RCC 7860 (cell line): ENCODE measurements at regions not wholly inside any gene's neighbourhood (a gene's known extent, or its start where the extent isn't known, plus 50 kb on each side); places are given as distances from the start of the nearest gene placed in this dataset.

ENCODE experiments used
- DNase-seq: peaks from one replicate; pipeline ENCODE4 v3.0.0-alpha.2; 2015; ENCODE audit warnings: low spot score
- FAIRE-seq: peaks from 2 replicates; lab custom pipeline; 2012; peaks lifted over from hg19 to GRCh38; lab: Jason Lieb, UNC

DNA sequence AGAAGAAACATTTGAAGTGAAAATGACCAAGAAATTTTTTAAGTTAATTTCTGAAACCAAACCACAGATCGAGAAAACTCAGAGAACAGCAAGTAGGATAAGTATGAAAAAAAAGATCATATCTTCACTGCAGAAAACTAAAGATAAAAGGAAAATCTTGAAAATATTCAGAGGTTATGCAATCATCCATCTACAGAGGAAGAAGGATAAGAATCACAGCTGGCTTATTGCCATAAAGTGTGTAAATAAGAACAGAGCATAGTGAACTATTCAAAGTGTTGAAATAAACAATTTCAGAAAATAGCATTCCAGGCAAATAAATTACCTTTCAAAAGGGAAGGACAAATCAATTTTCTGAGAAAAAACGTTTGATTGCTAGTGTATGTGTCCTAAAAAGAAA is 1191.7 kb upstream of the CDH6 start:
- FAIRE-seq (no peak), DNase-seq (no peak)

DNA sequence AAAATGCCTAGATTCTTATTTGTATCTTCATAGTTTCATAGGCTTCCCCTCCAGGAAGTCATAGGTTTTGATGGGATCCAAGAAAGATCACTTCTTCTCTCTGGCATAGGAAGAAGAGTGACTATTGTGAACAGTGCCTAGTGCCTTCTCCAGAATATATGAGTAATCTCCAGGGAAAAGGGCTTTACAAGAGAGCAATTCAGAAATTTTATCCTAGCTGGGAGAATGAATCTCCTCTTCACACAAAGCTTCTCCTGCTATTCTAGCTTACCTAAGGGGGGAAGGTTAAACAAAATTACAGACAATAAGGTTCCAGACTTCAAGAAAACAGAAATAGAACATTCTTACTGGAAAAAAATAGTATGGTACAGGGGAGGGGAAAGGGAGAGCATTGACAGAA is 1193.3 kb upstream of the CDH6 start:
- no peak for DNase-seq
- no peak for FAIRE-seq

DNA sequence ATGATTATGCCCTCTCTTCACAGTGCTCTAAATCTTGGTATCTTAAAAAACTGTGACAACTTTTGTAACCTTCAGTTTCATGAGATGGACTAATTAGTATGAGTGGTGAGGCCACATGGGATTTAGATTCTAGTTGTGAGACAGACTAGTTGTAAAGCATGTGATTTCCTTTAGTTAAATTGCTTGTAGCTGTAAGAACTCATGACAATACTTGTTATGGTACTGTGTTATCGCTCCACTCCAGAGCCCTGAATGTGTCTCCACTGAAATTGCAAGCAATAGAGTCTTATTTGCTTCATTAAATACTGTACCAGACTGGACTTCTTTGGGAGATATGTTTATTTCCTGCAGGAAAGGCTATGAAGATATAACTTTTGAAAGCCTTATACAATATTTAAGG is 1198.3 kb upstream of the CDH6 start:
- DNase-seq: no peak
- no peak for FAIRE-seq

DNA sequence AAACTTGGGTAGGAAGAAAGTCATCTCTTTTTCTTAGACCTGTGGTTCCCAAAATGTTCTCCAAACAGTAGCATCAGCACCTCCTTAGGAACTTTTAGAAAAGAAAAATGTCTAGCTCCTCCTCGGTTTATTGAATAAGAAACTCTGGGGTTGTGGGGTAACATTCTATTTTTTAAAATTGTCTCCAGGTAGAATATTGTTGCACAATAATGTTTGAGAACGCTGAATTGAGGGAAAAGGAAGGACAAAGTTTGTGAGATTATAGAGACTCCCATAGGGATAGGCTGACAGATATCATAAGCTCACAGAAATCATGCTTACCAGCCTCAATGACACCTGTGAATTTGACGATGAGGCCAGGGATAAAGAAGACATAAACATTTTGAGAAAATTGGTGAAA is 1199.0 kb upstream of the CDH6 start:
- no peak for FAIRE-seq
- no peak for DNase-seq

DNA sequence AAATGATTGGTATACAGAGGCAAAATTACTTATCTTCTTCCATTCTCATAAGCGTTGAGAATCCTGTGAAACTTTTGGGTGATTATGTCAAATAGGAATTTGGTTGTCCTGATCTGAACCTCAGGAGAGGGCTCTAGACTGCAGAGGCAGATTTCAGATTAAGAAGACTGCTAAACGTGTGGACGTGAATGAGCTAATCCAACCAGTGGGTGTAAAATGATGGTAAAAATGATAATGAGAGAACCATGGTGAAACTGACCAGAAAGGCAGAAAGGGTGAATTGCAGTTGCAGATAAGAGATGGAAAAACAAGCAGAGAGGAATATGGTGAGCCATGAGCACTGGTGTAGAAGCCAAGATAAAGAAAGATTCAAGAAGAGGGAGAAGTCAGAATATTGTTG is 1200.2 kb upstream of the CDH6 start:
- no peak for FAIRE-seq
- DNase-seq: no peak

DNA sequence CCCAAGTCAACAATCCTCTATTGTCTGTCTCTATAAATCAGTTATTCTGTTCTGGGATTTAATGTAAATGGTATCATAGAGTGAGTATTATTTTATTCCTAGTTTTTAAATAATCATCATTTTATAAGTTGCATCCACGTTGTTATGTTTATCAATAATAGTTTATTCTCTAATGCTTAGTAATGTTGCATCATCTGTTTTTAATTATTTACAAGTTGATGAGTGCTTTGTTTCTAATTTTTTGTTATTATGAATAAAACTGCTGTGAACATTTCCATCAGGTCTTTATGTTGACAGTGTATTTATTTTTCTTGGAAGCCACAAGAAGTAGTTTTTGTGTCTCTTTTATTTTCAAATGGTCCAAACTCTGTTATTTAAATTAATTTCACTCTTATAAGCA is 1201.2 kb upstream of the CDH6 start:
- FAIRE-seq (no peak), DNase-seq (no peak)

DNA sequence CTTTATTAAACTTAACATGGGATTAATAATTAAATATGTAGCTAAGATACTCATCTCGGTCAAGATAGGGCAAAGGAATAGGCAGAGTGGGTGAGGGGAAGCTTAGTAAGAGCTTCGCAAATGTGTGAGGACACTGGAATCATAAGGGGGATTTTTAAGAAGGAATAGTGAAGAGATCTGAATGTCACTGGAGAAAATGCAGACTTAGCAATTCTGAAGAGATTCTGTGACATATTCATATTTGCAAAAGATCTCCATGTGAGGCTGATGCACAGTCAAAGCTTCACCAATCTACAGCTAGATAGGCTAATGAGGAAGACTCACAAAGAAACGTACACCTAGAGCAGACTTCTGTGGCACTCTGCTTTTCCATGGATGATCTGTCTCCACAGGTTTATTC is 1202.8 kb upstream of the CDH6 start:
- DNase-seq (no peak), FAIRE-seq (no peak)

DNA sequence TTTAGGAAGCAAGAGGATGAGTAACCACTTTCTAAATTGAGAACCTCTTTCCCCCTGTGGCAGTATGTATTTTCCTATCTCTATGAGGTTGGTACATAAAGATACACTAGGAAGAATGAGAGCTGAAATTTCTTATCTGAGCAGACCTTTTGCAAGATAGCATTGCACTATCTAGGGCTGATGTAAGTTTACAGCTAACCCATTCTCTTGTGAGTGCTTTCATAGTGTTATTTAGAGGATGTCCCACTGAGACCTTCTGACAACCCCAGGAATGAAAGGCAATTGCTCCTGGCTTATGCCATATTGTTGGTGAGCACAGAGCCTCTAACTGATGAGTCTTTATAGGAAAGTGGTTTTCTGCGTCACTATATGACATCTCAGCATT is 1209.3 kb upstream of the CDH6 start:
- FAIRE-seq (no peak), DNase-seq (no peak)

DNA sequence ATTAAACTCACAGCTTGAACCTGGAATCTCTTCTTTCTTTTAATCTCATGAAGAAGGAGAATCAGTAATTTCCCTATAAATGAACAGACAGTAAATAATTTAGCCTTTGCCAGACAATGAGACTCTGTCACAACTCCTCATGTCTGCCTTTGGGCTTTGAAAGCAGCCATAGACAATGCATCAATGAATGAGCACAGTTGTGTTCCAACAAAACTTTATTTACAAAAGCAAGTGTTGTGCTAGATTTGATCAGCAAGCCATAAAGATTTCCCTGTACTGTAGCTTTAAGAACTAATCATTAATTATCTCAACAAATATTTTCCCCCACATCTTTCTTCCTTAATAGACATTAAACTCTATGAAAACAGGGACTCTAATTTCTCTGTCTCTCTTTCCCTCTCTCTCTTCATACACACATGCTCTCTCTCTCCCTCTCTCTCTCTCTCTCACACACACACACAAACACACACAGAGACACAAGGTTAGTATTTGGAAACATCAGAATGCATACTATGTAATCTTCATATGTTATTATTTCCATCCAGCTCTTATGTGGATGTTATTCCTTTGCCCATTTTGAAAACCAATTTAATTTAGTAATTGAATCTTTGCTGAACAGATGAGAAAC is 1209.8 kb upstream of the CDH6 start:
- no peak for FAIRE-seq
- no peak for DNase-seq

DNA sequence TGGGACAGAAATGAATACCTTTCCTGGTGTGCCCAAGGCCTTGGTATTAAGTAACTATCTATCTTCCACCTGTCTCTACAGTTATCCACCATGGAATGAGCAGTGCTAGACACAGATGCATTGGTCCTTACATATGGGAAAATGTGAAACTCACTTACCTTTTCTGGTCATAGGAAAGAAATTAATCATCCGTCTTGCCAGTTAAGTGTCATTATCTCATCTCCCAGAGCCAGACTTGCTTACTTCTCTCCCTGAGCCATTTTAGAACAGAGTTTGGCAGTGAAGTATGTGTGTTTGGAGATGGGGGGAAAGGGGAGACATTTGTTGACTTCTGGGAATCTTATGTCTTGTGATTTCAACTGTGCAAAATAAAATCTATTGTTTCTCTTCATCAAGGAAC is 1211.0 kb upstream of the CDH6 start:
- FAIRE-seq (no peak), DNase-seq (no peak)

DNA sequence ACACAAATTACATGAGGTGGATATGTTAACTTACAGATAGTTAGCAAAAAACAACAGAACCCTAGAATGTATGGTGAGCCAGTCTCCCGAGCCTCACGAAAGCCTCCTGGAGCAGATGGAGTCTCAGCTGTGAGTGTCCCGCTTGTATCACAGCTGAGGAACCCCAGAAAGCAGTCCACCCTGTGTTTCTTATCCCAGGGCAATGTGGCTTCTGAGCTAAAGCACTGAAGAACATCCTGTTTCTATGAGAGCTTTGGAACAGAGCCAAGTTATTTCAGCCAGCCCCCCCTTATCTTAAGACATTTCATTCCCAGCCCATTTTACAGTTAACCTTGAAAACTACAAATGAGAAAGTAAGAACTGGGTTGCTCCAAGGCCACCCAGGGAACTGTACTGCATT is 1220.9 kb upstream of the CDH6 start:
- DNase-seq (no peak), FAIRE-seq (no peak)

DNA sequence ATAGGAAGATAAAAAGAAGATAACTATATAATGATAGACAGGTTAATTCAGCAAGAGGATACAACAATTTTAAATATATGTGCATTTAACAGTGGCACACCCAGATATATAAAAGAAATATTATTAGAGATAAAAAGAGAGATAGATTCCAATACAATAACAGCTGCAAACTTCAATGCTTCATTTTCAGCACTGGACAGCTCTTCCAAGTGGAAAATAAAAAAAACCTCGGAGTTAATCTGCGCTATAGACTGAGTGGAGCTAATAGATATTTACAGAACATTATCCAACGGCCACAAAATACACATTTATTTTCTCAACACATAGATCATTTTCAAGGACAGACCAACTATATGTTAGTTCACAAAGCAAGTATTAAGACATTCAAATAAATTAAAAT is 1229.5 kb upstream of the CDH6 start:
- DNase-seq: no peak
- no peak for FAIRE-seq

DNA sequence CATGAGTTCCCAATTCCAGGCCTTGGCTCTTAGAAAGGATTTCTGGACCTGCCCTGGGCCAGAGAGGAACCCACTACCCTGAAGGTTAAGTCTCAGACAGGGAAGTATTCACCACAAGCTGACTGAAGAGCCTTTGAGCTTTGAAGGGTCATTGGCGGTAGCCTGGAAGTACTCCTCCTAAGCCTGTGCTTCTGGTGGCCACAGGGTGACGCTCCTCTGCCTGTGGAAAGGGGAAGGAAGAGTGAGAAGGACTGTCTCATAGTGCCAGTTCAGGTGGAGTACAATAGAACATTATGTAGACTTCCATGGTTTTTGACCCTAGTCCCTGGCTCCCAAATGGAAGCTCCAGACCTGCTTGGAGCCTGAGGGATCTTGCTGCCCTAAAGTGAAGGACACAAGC is 1233.2 kb upstream of the CDH6 start:
- FAIRE-seq: no peak
- DNase-seq: no peak

DNA sequence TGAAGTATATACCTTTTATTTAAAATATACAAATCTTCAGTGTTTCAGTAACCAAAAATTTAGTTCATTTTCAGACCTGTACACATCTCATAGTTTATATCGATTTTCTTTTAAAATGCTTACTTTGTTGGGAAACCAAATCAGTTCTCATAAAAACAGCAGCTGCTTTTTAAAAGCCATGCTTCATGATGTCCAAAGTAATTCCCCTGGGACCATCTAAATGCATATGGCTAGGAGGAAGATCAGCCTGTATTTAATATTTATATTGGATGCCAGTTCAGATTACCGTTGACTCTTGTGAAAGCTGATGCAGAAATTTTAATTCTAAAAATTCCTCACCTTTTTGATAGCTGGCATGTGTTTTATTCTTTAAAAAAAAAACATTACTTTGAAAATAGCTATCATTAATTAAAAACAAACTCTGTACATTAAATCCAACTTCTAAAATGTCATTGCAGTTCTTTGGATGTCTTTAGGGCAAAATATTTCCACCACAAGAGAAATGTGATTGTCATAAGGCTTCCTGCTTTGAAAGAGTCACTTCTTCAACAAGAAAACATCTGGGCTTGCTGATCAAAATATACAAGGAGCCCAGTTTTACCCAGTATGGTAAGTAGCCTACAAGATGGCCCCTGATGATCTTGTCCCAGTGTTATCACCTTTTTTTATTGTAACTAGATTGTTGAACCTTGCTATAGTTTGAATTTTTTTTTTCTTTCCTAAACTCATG is 1242.9 kb upstream of the CDH6 start:
- no peak for FAIRE-seq
- no peak for DNase-seq

DNA sequence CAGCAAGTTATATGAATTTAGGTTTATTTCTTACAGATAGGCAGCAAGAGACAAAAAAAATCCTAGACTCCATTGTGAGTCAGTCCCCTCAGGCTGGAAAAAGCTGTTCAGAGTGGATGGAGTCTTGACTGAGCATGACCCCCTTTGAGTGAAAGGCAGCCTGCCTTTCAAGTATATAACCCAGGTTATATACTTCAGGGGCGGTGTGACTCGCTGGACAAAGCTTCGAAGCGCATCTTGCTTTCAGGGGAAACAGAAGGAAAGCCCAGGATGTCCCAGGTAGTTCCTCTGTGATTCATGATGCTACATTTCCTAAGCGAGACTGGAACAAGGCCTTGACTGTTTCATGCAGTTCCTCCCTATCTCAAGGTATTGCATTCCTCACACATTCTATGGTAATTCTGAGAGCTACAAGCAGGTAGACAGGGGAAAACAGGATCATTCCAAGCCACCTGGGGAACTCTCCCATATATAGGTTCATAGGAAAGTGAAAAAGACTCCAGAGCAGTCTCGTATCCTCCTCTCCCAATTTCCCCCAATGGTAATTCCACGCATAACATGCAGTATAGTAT is 1244.1 kb upstream of the CDH6 start:
- FAIRE-seq (no peak), DNase-seq (no peak)

DNA sequence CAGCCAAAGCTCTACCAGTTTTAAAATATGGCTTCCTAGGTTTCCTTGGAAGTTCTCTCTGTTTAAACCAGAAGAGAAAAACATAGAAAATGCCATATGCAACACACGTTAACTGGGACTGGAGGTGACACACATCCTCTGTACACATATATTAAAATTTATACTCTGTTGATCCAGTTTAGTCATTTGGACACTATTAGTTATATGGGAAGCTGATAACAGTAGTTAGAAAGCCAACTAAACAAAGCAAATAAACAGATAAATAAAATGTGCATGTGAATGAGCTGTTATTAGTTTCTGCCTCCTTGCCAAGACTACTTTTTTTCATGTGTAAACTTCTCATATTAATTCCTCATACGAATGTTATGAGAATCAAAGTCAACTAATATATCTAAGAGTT is 1249.2 kb upstream of the CDH6 start:
- FAIRE-seq (no peak), DNase-seq (no peak)

DNA sequence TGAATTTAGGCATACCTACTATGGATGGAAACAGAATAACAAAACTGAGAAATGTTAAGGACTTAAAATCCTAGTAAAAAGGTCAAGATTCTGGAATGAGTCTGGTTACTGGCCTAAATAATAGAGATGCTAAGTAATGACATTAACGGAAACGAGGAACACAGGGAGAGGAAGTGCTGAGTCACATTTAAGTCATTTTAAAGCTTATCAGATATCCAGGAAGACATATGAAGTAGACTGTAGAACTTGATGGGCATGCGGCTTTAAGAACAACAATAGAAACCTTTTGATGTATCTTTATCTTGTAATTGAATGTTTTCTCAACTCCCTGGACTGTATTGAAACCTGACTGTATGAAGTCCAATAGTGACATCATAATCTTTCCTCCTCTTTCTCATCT is 1251.4 kb upstream of the CDH6 start:
- no peak for DNase-seq
- FAIRE-seq: no peak

DNA sequence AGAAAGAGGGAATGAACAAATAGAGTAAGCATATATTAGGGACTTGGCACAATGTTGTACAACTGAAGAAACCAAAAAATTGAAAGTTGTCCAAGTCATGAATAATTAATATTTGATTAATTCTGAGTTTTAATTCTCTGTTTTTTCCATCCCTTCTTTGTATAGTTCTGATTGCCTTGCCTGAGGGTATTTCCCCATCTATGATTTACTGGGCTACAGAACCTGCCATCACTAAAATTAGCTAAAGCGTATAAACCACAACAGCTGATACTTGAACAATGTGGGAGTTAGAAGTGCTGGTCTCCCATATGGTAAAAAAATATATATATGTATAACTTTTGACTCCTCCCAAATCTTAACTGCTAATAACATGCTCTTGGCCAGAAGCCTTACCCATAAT is 1253.5 kb upstream of the CDH6 start:
- FAIRE-seq (no peak), DNase-seq (no peak)

DNA sequence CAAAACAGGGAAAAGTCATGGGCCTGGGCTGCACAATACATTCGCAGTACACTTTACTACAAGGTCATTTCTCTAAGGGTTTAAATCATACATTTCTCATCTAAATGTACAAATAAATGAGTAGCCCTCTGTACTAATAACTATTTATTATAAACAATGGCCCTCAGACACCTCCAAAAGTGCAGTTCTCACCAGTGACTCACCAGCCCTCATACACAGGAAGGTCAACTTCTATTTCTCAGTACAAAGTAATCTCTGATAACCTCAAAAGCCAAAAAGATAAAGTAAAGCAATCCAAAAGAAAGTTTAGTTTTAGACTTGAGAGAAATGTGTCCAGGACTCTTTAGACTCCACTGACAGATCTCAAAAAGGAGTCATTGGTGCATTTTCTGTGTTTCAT is 1258.1 kb upstream of the CDH6 start:
- DNase-seq (no peak), FAIRE-seq (no peak)

DNA sequence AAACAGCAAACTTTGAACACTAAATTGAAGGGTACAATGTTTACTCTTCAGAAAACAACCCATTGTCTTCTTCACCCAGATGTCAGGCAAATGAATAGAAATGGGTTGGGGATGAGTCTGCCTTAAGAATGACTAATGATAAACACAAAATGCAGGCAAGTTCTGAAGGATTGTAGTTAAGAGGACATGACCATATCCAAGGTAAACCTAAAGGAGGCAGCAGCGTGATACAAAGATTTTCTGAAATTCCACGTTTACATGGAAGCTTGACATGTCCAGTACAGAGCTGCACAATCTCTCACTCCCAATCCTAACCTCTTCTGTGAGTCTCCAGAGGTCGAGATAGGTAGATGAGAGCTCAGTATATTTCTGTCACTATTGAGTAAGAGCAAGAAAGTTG is 1263.2 kb upstream of the CDH6 start:
- no peak for DNase-seq
- no peak for FAIRE-seq

DNA sequence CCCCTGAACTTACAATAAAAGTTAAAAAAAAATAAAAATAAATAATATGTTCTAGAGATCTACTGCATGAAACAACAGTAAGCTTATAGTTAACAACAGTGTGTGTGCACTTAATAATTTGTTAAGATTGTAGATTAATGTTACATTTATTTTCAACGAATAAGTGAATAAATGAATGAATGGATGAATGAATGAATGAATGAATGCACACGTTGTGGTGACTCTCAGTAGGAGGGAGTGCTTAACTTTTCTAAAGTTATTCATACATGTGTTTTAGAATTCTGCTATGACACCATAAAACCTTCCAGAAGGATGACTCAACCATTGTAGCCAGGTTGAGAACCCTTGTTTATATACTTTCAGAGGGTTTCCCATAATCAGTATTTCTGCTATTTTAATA is 1269.4 kb upstream of the CDH6 start:
- FAIRE-seq (no peak), DNase-seq (no peak)

DNA sequence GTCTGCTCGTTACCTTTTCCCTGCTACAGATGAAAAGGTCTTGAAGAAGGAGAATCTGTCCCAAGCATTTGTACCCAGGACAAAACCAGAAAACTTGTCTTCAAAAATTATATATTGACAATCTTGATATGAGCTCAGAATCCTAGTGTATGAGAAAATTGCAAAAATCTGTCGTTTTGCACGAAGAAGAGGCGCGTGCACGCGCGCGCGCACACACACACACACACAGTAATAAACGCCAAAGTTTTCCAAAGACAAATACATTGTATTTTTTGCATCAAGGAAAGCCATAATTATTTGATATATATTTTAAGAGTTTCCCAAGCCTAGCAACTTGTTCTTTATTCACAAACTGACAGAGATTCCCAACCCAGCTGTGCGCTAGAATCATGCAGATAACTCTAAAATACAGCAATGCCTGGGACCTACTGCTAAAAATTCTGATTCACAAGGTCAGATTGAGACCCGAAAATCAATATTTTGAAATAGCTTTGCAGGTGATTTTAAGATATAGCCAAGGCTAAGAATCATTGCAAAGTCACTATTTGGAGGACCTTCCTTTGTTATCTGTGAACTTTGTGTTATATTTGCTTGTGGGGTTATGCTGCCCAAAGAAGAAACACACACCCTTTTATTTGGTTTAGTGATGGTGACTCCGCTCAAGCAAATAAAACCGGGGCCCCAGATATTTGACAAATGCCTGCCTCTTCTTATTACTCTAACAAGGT is 1287.7 kb upstream of the CDH6 start:
- FAIRE-seq (no peak), DNase-seq (no peak)
